ENCODE measurements at regions not wholly inside any gene's neighbourhood (a gene's known extent, or its start where the extent isn't known, plus 50 kb on each side); places are given as distances from the start of the nearest gene placed in this dataset.

DNA sequence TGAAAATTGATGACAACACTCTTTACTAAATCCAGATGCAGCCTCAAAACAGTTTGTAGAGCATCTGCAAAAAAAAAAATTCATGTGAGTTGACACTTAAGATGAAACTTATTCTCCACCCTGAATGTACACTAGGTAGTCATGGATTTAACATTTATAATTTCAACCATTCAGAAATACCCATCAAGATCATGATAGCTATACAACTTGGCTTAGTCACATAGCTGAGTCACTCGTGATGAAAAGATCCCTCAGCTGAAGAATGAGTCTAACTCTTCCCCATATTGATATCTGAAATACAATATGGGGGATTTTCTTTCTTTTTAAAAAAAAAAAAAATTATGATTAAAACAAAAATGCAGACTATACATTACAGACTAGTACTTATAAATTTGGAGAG is 104.8 kb upstream of the PLEKHG7 start:
- ATAC-seq (no peak), DNase-seq (ENCODE audit: low spot score) (no peak)
- no peak overlapping the region for H3K27ac ChIP-seq (ENCODE audit: low read depth)
- H4K20me1 ChIP-seq (replicated peaks; ENCODE audit: insufficient read depth), result no peaks in the 10 kb centered on the region
- H3F3A ChIP-seq (replicated peaks; ENCODE audit: low read depth), result no peaks in the 10 kb centered on the region
- H3K27me3 Mint-ChIP-seq (ENCODE audit: insufficient read depth, low read depth, poor library complexity), result no peaks in the 10 kb centered on the region
- H3K4me3 ChIP-seq, result no peak overlapping the region
- H2AFZ ChIP-seq, result no peak overlapping the region
- no peaks in the 10 kb centered on the region for H3K79me2 ChIP-seq (replicated peaks; ENCODE audit: insufficient read depth)
- no peaks in the 10 kb centered on the region for H3K36me3 ChIP-seq (ENCODE audit: insufficient read depth)
- no peak for TF ChIP-seq EZH2 (IDR thresholded peaks at IDR 0.05; ENCODE audit: low read depth, unreplicated experiment)
- no peak for TF ChIP-seq STAT1 (IDR thresholded peaks at IDR 0.05; ENCODE audit: unreplicated experiment)
- TF ChIP-seq ZNF331 (CRISPR knock-in tag; IDR thresholded peaks at IDR 0.05; ENCODE audit: low read depth), result no peak
- no peak for TF ChIP-seq ZNF114 (CRISPR knock-in tag; IDR thresholded peaks at IDR 0.05)
- no peak for TF ChIP-seq CREB1 (CRISPR knock-in tag; IDR thresholded peaks at IDR 0.05; ENCODE audit: low read depth)
- TF ChIP-seq POLR2AphosphoS5 (IDR thresholded peaks at IDR 0.05; ENCODE audit: low read depth), result no peak
- TF ChIP-seq, protein P1, sequence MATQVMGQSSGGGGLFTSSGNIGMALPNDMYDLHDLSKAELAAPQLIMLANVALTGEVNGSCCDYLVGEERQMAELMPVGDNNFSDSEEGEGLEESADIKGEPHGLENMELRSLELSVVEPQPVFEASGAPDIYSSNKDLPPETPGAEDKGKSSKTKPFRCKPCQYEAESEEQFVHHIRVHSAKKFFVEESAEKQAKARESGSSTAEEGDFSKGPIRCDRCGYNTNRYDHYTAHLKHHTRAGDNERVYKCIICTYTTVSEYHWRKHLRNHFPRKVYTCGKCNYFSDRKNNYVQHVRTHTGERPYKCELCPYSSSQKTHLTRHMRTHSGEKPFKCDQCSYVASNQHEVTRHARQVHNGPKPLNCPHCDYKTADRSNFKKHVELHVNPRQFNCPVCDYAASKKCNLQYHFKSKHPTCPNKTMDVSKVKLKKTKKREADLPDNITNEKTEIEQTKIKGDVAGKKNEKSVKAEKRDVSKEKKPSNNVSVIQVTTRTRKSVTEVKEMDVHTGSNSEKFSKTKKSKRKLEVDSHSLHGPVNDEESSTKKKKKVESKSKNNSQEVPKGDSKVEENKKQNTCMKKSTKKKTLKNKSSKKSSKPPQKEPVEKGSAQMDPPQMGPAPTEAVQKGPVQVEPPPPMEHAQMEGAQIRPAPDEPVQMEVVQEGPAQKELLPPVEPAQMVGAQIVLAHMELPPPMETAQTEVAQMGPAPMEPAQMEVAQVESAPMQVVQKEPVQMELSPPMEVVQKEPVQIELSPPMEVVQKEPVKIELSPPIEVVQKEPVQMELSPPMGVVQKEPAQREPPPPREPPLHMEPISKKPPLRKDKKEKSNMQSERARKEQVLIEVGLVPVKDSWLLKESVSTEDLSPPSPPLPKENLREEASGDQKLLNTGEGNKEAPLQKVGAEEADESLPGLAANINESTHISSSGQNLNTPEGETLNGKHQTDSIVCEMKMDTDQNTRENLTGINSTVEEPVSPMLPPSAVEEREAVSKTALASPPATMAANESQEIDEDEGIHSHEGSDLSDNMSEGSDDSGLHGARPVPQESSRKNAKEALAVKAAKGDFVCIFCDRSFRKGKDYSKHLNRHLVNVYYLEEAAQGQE (IDR thresholded peaks at IDR 0.05; ENCODE audit: unreplicated experiment), result no peak
- TF ChIP-seq, protein P2, sequence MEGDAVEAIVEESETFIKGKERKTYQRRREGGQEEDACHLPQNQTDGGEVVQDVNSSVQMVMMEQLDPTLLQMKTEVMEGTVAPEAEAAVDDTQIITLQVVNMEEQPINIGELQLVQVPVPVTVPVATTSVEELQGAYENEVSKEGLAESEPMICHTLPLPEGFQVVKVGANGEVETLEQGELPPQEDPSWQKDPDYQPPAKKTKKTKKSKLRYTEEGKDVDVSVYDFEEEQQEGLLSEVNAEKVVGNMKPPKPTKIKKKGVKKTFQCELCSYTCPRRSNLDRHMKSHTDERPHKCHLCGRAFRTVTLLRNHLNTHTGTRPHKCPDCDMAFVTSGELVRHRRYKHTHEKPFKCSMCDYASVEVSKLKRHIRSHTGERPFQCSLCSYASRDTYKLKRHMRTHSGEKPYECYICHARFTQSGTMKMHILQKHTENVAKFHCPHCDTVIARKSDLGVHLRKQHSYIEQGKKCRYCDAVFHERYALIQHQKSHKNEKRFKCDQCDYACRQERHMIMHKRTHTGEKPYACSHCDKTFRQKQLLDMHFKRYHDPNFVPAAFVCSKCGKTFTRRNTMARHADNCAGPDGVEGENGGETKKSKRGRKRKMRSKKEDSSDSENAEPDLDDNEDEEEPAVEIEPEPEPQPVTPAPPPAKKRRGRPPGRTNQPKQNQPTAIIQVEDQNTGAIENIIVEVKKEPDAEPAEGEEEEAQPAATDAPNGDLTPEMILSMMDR (conservative IDR thresholded peaks at IDR 0.05; ENCODE audit: low read depth in 2 of 2), result no peak
- TF ChIP-seq, protein P3, sequence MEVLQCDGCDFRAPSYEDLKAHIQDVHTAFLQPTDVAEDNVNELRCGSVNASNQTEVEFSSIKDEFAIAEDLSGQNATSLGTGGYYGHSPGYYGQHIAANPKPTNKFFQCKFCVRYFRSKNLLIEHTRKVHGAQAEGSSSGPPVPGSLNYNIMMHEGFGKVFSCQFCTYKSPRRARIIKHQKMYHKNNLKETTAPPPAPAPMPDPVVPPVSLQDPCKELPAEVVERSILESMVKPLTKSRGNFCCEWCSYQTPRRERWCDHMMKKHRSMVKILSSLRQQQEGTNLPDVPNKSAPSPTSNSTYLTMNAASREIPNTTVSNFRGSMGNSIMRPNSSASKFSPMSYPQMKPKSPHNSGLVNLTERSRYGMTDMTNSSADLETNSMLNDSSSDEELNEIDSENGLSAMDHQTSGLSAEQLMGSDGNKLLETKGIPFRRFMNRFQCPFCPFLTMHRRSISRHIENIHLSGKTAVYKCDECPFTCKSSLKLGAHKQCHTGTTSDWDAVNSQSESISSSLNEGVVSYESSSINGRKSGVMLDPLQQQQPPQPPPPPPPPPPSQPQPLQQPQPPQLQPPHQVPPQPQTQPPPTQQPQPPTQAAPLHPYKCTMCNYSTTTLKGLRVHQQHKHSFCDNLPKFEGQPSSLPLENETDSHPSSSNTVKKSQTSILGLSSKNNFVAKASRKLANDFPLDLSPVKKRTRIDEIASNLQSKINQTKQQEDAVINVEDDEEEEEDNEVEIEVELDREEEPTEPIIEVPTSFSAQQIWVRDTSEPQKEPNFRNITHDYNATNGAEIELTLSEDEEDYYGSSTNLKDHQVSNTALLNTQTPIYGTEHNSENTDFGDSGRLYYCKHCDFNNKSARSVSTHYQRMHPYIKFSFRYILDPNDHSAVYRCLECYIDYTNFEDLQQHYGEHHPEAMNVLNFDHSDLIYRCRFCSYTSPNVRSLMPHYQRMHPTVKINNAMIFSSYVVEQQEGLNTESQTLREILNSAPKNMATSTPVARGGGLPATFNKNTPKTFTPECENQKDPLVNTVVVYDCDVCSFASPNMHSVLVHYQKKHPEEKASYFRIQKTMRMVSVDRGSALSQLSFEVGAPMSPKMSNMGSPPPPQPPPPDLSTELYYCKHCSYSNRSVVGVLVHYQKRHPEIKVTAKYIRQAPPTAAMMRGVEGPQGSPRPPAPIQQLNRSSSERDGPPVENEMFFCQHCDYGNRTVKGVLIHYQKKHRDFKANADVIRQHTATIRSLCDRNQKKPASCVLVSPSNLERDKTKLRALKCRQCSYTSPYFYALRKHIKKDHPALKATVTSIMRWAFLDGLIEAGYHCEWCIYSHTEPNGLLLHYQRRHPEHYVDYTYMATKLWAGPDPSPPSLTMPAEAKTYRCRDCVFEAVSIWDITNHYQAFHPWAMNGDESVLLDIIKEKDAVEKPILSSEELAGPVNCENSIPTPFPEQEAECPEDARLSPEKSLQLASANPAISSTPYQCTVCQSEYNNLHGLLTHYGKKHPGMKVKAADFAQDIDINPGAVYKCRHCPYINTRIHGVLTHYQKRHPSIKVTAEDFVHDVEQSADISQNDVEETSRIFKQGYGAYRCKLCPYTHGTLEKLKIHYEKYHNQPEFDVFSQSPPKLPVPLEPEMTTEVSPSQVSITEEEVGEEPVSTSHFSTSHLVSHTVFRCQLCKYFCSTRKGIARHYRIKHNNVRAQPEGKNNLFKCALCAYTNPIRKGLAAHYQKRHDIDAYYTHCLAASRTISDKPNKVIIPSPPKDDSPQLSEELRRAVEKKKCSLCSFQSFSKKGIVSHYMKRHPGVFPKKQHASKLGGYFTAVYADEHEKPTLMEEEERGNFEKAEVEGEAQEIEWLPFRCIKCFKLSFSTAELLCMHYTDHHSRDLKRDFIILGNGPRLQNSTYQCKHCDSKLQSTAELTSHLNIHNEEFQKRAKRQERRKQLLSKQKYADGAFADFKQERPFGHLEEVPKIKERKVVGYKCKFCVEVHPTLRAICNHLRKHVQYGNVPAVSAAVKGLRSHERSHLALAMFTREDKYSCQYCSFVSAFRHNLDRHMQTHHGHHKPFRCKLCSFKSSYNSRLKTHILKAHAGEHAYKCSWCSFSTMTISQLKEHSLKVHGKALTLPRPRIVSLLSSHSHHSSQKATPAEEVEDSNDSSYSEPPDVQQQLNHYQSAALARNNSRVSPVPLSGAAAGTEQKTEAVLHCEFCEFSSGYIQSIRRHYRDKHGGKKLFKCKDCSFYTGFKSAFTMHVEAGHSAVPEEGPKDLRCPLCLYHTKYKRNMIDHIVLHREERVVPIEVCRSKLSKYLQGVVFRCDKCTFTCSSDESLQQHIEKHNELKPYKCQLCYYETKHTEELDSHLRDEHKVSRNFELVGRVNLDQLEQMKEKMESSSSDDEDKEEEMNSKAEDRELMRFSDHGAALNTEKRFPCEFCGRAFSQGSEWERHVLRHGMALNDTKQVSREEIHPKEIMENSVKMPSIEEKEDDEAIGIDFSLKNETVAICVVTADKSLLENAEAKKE (CRISPR knock-in tag; IDR thresholded peaks at IDR 0.05), result no peak
- TF ChIP-seq EZH2phosphoT487 (IDR thresholded peaks at IDR 0.05; ENCODE audit: unreplicated experiment), result no peak
- TF ChIP-seq, protein P4, sequence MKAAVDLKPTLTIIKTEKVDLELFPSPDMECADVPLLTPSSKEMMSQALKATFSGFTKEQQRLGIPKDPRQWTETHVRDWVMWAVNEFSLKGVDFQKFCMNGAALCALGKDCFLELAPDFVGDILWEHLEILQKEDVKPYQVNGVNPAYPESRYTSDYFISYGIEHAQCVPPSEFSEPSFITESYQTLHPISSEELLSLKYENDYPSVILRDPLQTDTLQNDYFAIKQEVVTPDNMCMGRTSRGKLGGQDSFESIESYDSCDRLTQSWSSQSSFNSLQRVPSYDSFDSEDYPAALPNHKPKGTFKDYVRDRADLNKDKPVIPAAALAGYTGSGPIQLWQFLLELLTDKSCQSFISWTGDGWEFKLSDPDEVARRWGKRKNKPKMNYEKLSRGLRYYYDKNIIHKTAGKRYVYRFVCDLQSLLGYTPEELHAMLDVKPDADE (IDR thresholded peaks at IDR 0.05), result no peak
- no peak for TF ChIP-seq JUNB (IDR thresholded peaks at IDR 0.05; ENCODE audit: unreplicated experiment)
- TF ChIP-seq NANOG (IDR thresholded peaks at IDR 0.05; ENCODE audit: borderline replicate concordance), result no peak
- peaks cover 30% of the 10 kb centered on the region for H3K9me3 Mint-ChIP-seq
- H3K27ac Mint-ChIP-seq, result no peak overlapping the region
- H3K27me3 ChIP-seq (ENCODE audit: insufficient read depth), result no peaks in the 10 kb centered on the region
- H3K4me2 ChIP-seq, result no peak overlapping the region
- H3K4me3 Mint-ChIP-seq, result no peak overlapping the region
- peaks cover 21% of the 10 kb centered on the region for H3K36me3 Mint-ChIP-seq (ENCODE audit: low read depth)
- peaks cover 14% of the 10 kb centered on the region for H3K9me2 ChIP-seq (ENCODE audit: insufficient read depth)
- H3K4me1 Mint-ChIP-seq, result no peaks in the 10 kb centered on the region; the same call in 2 of the 3 replicates
- no peaks in the 10 kb centered on the region for H3K4me1 ChIP-seq (ENCODE audit: insufficient read depth)

Data from GM23338 (cell line).